Cardiac muscle cell (in vitro differentiated cells and primary cell): ENCODE measurements at regions not wholly inside any gene's neighbourhood (a gene's known extent, or its start where the extent isn't known, plus 50 kb on each side); places are given as distances from the start of the nearest gene placed in this dataset.

Source experiments
- DNase-seq, 2 donors: peaks; one replicate each; pipeline versions ENCODE4 v3.0.0 to v3.0.0-alpha.2; 2010 to 2017; ENCODE audit warnings: low read depth in 1 of 2, low spot score in 1 of 2
- H3K27ac ChIP-seq: fragments of 200-600 bp; sonication (generic); 2 replicates; pipeline ENCODE4 v1.5.1; 2016
- H3K27me3 ChIP-seq: fragments of 200-600 bp; sonication (generic); 2 replicates; pipeline ENCODE4 v1.6.0; 2016; ENCODE audit warnings: control low read depth
- H3K36me3 ChIP-seq: fragments of 200-600 bp; sonication (generic); 2 replicates; pipeline ENCODE4 v1.5.1; 2016; ENCODE audit warnings: control low read depth
- H3K4me1 ChIP-seq: fragments of 200-600 bp; sonication (generic); 2 replicates; pipeline ENCODE4 v1.8.1; 2017; ENCODE audit warnings: low read depth, mild to moderate bottlenecking, mixed run types
- H3K4me3 ChIP-seq: fragments of 200-600 bp; sonication (generic); 2 replicates; pipeline ENCODE4 v1.5.1; 2016; ENCODE audit warnings: mild to moderate bottlenecking
- H3K9me3 ChIP-seq: fragments of 200-600 bp; sonication (generic); 2 replicates; pipeline ENCODE4 v1.5.1; 2017; ENCODE audit warnings: low read depth, mild to moderate bottlenecking, control low read depth
- CTCF ChIP-seq: IDR thresholded peaks from 2 replicates; pipeline ENCODE4 v1.5.1; 2012; ENCODE audit warnings: low read depth, mild to moderate bottlenecking, low read length

DNA sequence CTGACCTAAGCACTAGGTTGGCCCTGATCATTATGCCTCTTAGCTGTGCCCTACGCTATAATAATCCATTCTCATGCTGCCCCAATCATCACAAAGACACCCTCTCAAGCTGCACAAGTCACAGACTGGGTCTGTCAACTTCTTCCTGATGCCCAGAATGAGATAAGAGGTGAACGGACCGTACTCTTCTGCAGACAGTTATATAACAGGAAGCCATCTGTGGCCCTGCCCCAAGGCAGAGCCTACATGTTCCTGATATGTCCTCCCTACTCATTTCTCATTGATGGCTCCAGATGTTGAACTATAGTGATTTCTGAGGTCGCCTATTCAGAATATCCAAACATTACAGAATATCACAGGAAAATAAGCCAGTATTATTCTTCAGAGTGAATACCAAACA lies 471.6 kb upstream of the ERCC4 start:
- Histone ChIP-seq H3K9me3 (no peaks in the 10 kb centered on the region), H3K4me1 (no peaks in the 10 kb centered on the region), H3K27me3 (no peaks in the 10 kb centered on the region), H3K36me3 (no peaks in the 10 kb centered on the region), H3K4me3 (no peak overlapping the region), H3K27ac (no peak overlapping the region)
- TF ChIP-seq CTCF, result no peak
- no peak for DNase-seq

DNA sequence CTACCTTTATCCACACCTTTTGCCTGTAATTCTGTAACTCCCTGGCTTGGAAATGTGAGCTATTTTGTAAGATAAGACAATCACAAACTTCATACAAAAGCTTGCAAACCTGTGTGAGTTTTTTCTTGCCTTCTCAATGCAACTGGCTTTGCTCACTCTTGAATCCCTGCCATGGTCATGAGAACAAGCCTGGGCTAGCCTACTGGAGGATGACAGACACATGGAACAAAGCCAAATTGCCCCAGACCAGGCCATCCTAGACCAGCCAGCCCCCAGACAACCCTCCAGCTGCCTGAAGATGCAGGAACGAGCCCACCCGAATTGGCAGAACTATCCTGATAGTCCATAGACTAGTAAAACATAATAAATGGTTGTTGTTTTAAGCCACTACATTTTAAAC lies 466.6 kb upstream of the ERCC4 start:
- DNase-seq, result peak in 1 of 2 donors; percentile 11
- no peak overlapping the region for H3K4me3 ChIP-seq
- H3K4me1 ChIP-seq, result no peaks in the 10 kb centered on the region
- TF ChIP-seq CTCF, result no peak
- H3K27ac ChIP-seq, result no peak overlapping the region
- no peaks in the 10 kb centered on the region for H3K9me3 ChIP-seq
- no peaks in the 10 kb centered on the region for H3K36me3 ChIP-seq
- peaks cover 6% of the 10 kb centered on the region for H3K27me3 ChIP-seq

GRCh38 chr16:13453938-13454553 lies 465.9 kb upstream of the ERCC4 start:
- no peak for TF ChIP-seq CTCF
- peak in 1 of 2 donors; percentile 63 for DNase-seq
- H3K27me3 ChIP-seq, result peaks cover 6% of the 10 kb centered on the region
- H3K4me1 ChIP-seq, result no peaks in the 10 kb centered on the region
- H3K4me3 ChIP-seq, result no peak overlapping the region
- H3K36me3 ChIP-seq, result no peaks in the 10 kb centered on the region
- no peak overlapping the region for H3K27ac ChIP-seq
- H3K9me3 ChIP-seq, result no peaks in the 10 kb centered on the region

GRCh38 chr16:13463619-13464018 lies 456.3 kb upstream of the ERCC4 start:
- H3K4me3 ChIP-seq, result no peak overlapping the region
- H3K36me3 ChIP-seq, result no peaks in the 10 kb centered on the region
- TF ChIP-seq CTCF, result no peak
- no peaks in the 10 kb centered on the region for H3K4me1 ChIP-seq
- H3K27me3 ChIP-seq, result no peaks in the 10 kb centered on the region
- H3K9me3 ChIP-seq, result no peaks in the 10 kb centered on the region
- no peak for DNase-seq
- H3K27ac ChIP-seq, result no peak overlapping the region

DNA sequence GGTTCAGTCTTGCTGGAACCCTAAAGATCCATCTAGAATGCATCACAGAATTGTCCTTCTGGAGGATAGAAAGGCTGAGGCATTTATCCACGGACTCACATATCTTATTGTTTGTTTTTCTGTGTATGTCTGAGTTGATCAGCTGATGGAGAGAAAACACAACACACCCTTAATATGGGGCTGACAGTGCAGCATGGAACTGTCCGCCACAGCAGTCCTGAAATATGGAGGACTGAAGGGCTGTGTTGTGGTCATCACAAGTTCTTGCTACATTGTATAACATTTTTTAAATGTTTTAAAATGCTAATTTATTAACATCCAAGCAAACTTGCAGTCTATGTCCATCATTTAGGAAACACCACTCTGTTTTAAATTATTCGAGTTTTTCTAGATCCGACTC lies 448.9 kb upstream of the ERCC4 start:
- H3K27me3 ChIP-seq, result no peaks in the 10 kb centered on the region
- H3K4me3 ChIP-seq, result no peak overlapping the region
- no peak for TF ChIP-seq CTCF
- no peaks in the 10 kb centered on the region for H3K36me3 ChIP-seq
- H3K27ac ChIP-seq, result no peak overlapping the region
- H3K9me3 ChIP-seq, result no peaks in the 10 kb centered on the region
- no peaks in the 10 kb centered on the region for H3K4me1 ChIP-seq
- peak in 1 of 2 donors; percentile 53 for DNase-seq
